ENCODE measurements at regions not wholly inside any gene's neighbourhood (a gene's known extent, or its start where the extent isn't known, plus 50 kb on each side); places are given as distances from the start of the nearest gene placed in this dataset.
A peak's percentile ranks its signal among the peaks of the same experiment; 100 is the strongest.

DNA sequence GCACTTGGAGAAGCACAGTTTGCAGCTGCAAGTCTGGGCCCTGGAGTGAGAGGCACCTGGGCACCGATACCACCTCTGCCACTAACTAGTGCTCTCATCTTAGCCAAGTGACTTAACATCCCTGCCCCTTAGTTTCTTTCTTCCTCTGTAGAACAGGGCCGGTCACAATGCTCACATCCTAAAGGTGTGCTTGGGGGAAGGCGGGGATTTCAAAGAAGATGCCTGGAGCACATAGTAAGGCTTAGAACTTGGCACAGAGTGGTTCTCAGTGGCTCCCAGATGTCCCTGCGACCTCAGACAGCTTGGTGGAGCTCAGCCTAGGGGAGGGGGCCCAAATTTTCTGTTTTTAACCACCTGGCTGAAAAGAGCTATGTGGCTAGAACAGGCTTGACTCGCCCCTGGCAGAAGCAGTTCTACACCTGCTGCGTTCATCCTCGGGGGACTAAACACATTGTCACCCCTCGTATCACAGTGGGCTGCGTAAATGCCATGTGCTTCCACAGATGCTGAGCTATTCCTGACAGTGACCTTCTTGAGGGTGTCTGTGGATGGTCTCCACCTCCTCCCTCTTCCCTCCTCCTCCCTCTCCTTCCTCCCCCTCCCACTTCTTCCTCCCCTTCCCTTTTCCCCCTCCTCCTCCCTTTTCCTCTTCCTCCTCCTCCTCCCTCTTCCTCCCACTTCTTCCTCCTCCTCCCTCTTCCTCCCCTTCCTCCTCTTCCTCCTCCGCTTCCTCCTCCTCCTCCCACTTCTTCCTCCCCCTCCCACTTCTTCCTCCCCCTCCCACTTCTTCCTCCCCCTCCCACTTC is 112.1 kb downstream of the PHETA1 start:
- no peak overlapping the region for H3K4me3 Mint-ChIP-seq
- TF ChIP-seq, protein P1, sequence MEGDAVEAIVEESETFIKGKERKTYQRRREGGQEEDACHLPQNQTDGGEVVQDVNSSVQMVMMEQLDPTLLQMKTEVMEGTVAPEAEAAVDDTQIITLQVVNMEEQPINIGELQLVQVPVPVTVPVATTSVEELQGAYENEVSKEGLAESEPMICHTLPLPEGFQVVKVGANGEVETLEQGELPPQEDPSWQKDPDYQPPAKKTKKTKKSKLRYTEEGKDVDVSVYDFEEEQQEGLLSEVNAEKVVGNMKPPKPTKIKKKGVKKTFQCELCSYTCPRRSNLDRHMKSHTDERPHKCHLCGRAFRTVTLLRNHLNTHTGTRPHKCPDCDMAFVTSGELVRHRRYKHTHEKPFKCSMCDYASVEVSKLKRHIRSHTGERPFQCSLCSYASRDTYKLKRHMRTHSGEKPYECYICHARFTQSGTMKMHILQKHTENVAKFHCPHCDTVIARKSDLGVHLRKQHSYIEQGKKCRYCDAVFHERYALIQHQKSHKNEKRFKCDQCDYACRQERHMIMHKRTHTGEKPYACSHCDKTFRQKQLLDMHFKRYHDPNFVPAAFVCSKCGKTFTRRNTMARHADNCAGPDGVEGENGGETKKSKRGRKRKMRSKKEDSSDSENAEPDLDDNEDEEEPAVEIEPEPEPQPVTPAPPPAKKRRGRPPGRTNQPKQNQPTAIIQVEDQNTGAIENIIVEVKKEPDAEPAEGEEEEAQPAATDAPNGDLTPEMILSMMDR (conservative IDR thresholded peaks at IDR 0.05), result no peak
- no peak overlapping the region for H3K27ac Mint-ChIP-seq (ENCODE audit: unreplicated experiment)
- H3K36me3 Mint-ChIP-seq (ENCODE audit: low read depth), result no peaks in the 10 kb centered on the region
- no peak for DNase-seq (ENCODE audit: low read depth, low spot score)
- H3K9me3 Mint-ChIP-seq, result no peaks in the 10 kb centered on the region
- H3K4me1 Mint-ChIP-seq, result peaks cover 9% of the 10 kb centered on the region
- peaks cover 10% of the 10 kb centered on the region for H3K27me3 Mint-ChIP-seq (ENCODE audit: low read depth)

DNA sequence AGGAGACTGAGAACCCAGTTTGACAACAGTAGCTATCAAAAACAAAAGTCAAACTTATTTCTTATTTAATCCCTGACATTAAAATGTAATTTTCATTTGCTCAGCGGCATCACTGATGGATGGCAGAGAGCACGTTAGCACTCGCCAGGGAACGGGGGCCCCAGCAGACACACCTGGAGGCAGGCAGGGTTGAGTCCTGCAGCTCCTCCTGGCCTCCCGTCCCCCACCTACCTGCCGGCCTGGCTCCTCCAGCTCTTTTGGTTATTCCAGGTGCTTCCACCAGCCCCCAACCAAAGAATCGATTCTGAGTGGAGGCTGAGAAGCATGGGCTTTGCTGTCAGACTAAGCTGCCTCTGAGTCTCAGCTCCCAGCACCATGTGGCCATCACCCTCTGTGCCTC is 113.6 kb downstream of the PHETA1 start:
- TF ChIP-seq, protein P1 (conservative IDR thresholded peaks at IDR 0.05), result no peak
- Mint-ChIP-seq H3K27ac (ENCODE audit: unreplicated experiment) (no peak overlapping the region), H3K9me3 (no peaks in the 10 kb centered on the region), H3K4me1 (peaks cover 5% of the 10 kb centered on the region), H3K36me3 (ENCODE audit: low read depth) (no peaks in the 10 kb centered on the region), H3K4me3 (no peak overlapping the region), H3K27me3 (ENCODE audit: low read depth) (peaks cover 10% of the 10 kb centered on the region)
- no peak for DNase-seq (ENCODE audit: low read depth, low spot score)

DNA sequence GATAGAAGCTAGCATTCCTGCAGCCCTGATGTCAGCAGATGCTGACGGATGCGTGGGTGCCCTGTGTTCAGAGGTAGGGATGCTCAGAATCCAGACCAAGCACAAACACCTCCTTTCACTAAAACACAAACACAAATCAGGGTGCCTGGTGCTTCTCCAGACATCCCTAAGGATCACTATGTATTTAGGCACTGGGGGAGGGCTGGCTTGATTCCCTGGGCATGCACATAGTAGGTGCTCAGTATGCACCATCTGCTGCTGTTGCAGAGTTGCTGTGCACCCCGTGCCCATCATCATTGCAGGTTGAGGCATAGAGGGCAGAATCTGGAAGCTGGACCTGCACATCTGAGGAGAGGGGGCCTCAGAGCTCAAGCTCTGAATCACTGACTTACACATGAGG is 114.8 kb downstream of the PHETA1 start:
- Mint-ChIP-seq H3K36me3 (ENCODE audit: low read depth) (no peaks in the 10 kb centered on the region), H3K4me3 (no peak overlapping the region), H3K4me1 (peaks cover 5% of the 10 kb centered on the region), H3K27ac (ENCODE audit: unreplicated experiment) (no peak overlapping the region), H3K9me3 (no peaks in the 10 kb centered on the region), H3K27me3 (ENCODE audit: low read depth) (peaks cover 10% of the 10 kb centered on the region)
- TF ChIP-seq, protein P1 (conservative IDR thresholded peaks at IDR 0.05), result no peak
- DNase-seq (ENCODE audit: low read depth, low spot score), result no peak

DNA sequence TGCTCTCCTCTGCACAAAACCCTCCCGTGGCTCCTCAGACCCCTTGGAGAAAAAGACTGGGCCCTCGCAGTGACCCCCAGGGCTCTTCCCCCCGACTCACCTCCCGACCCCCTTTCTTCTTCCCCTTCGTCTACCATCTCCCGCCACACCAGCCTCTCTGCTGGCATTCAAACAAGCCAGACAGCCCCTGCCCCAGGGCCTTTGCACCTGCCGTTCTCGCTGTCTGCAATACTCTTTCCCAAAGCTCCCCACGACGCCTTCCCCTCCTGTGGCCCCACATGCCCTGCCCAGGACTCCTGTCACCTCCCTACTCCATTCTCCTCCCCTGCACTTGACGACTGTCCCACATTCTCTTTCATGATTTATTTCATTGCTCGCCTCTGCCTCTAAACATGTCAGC is 115.7 kb downstream of the PHETA1 start:
- Mint-ChIP-seq H3K27me3 (ENCODE audit: low read depth) (peaks cover 10% of the 10 kb centered on the region), H3K9me3 (no peaks in the 10 kb centered on the region), H3K36me3 (ENCODE audit: low read depth) (no peaks in the 10 kb centered on the region), H3K4me1 (peaks cover 5% of the 10 kb centered on the region), H3K4me3 (no peak overlapping the region), H3K27ac (ENCODE audit: unreplicated experiment) (no peak overlapping the region)
- TF ChIP-seq, protein P1 (conservative IDR thresholded peaks at IDR 0.05), result no peak
- DNase-seq (ENCODE audit: low read depth, low spot score), result no peak

DNA sequence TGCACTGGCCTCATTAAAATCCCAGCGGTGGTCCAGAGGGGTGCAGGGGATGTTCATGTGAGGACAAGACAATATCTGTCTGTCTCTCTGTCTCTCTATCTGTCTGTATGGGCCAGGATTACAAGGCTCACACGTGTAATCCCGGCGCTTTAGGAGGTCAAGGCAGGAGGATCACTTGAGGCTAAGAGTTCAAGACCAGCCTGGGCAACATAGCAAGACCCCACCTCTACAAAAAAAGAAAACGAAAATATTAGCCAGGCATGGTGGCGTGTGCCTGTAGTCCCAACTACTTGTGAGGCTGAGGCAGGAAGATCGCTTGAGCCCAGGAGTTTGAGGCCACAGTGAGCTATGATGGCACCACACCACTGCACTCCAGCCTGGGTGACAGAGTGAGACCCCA is 117.1 kb downstream of the PHETA1 start:
- Mint-ChIP-seq H3K9me3 (peaks cover under 1% of the 10 kb centered on the region), H3K36me3 (ENCODE audit: low read depth) (no peaks in the 10 kb centered on the region), H3K4me3 (no peak overlapping the region), H3K27ac (ENCODE audit: unreplicated experiment) (peak overlapping the region; percentile 50), H3K4me1 (peaks cover 5% of the 10 kb centered on the region), H3K27me3 (ENCODE audit: low read depth) (peaks cover 8% of the 10 kb centered on the region)
- DNase-seq (ENCODE audit: low read depth, low spot score), result no peak
- TF ChIP-seq, protein P1 (conservative IDR thresholded peaks at IDR 0.05), result no peak

All from neural crest cell (in vitro differentiated cells).